ENCODE measurements at regions not wholly inside any gene's neighbourhood (a gene's known extent, or its start where the extent isn't known, plus 50 kb on each side); places are given as distances from the start of the nearest gene placed in this dataset.
A peak's percentile ranks its signal among the peaks of the same experiment; 100 is the strongest.
"Not testable (repeated sequence)": the region's sequence is repeated elsewhere in the genome, so short reads cannot be mapped to it uniquely, and the experiment has no call there.

- peak; percentile 15 for DNase-seq (ENCODE audit: low spot score)
Observed at GRCh38 chr15:32536507-32537172, 56.6 kb upstream of the GOLGA8N start.

DNA sequence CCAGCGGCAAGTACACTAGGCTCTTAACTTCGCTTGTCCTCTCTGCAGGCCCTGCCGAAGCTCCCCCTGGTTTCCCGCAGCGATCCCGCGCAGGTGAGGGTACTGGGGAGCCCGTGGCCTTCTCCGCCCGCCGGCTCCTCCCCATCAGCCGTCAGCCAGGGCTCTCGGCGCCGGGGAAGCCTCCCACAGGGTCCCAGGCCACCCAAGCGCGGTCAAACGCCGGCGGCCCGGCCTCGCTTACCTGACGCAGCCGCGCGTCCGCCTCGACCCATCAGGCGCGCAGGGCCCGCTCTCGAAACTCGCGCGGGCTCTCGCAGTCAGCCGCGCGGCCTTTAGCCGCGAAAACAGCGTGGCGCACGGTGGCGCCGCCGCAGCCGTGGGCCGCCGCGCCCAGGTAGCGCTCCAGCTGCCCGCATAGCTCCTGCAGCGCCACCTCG lies 57.2 kb upstream of the GOLGA8N start:
- not testable (repeated sequence) for DNase-seq (ENCODE audit: low spot score)

- not testable (repeated sequence) for DNase-seq (ENCODE audit: low spot score)
Observed at GRCh38 chr15:32535150-32535898, 57.9 kb upstream of the GOLGA8N start.

DNA sequence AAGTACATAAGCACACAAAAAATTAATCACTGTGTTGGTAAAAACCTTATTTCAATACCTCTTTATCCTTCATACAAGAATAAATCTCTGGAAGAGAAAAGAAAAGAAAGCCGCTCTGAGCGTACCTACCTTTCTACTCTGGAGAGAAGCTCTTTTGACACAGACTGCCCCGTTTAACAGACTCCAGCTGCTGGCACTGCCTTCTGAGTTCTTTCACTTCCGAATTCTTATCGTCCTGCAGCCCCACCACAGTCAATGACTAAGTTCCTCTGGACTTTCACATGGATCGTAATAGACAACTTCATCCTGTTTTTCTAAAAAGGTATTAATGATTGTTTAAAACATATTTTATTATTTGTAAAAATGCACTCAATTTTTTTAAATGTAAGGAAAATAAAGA lies 67.5 kb upstream of the GOLGA8O start:
- not testable (repeated sequence) for DNase-seq (ENCODE audit: low spot score)

- not testable (repeated sequence) for DNase-seq (ENCODE audit: low spot score)
Observed at GRCh38 chr15:32522421-32522820, 67.0 kb upstream of the GOLGA8O start.

- not testable (repeated sequence) for DNase-seq (ENCODE audit: low spot score)
Observed at GRCh38 chr15:32518976-32519375, 63.5 kb upstream of the GOLGA8O start.

- not testable (repeated sequence) for DNase-seq (ENCODE audit: low spot score)
Observed at GRCh38 chr15:32518013-32518412, 62.6 kb upstream of the GOLGA8O start.

DNA sequence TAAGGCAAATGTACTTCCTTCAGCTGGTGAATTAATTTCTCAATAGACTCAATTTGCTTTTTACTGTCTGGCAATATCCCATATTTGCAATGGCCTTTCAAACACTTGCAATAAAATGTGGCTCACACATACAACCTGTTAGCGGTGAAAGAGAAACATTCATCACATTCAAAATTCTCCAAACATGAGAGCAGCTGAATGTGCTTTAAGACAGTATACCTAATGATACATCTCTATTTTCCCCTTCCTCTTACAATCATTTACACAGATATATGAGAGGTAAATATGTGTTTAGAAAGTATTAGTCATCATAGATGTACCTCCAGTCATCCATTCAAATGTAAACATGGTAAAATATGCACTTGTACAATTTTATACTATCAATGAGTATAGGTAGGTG lies 61.5 kb upstream of the GOLGA8O start:
- not testable (repeated sequence) for DNase-seq (ENCODE audit: low spot score)

DNA sequence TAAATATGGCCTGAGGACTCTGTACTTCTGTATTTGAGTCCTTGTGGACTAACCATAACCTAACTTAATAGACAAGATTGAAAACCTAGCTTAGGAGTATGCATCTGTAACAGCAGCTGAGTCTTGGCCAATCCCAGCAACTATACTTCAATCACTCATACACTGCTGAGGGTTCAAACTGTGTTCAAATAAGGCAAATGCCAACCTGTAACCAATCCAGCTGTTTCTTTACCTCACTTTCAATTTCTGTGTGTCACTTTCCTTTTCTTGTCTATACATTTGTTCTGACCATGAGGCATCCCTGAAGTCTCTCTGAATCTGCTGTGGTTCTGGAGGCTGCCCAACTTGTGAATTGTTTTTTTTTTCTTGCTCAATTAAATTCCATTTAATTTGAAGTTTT lies 57.9 kb upstream of the GOLGA8O start:
- DNase-seq (ENCODE audit: low spot score) = not testable (repeated sequence)

DNA sequence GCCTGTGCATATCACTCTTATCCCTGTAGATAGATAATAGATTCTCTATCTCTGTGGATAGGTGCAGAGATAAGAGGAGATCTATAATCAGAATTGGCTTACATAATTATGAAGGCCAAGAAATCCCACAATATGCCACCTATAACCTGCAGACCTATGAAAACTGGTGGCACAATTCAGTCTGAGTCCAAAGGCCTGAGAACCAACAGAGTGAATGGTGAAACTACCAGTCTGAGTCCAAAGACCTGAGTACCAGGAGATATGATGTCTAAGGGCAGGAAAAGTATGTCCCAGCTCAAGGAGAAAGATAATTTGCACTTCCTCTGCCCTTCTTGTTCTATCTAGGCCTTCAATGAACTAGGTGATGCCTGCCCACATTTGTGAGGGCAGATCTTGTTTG lies 54.6 kb upstream of the GOLGA8O start:
- not testable (repeated sequence) for DNase-seq (ENCODE audit: low spot score)

DNA sequence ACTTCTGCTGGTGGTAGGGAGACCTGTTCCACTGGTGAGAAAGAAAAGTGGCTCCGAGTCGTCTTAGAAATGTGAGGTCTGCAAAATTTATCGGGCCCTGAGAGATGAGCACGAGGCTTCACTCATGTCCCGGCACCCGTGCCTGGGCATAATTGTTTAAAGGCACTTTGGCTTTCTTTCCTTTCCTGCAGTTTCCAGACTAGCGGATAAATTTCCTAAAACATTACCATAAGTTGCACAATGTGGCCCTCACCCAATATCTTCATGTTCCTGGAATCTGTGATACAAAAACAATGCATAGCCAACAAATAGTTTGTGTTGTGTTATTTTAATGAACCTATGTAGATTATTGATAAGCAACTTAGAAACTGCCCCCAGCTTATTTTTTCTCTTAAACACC lies 52.6 kb upstream of the GOLGA8O start:
- DNase-seq (ENCODE audit: low spot score) = not testable (repeated sequence)

GRCh38 chr15:32506787-32507186 lies 51.4 kb upstream of the GOLGA8O start:
- DNase-seq (ENCODE audit: low spot score) = not testable (repeated sequence)

DNA sequence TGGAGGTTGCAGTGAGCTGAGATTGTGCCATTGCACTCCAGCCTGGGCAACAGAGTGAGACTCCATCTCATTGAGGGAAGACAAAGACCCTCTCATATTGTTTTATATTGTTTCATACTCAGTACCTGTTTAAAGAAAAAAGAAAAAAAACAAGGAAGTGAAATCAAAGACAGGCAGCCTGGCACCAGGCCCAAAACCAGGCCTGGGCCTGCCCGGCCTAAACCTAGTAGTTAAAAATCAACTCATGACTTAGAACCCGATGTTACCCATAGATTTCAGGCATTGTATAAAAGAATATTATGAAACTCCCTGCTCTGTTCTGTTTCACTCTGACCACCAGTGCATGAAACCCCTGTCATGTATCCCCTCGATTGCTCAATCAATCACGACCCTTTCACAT lies 50.2 kb upstream of the GOLGA8O start:
- DNase-seq (ENCODE audit: low spot score) = not testable (repeated sequence)

Measured in umbilical cord (tissue), 1 donor.